HG03469 (cell line): ENCODE measurements at regions not wholly inside any gene's neighbourhood (a gene's known extent, or its start where the extent isn't known, plus 50 kb on each side); places are given as distances from the start of the nearest gene placed in this dataset.

Experiments used
- ATAC-seq: cut with Tn5 transposase; IDR thresholded peaks from one replicate; pipeline ENCODE4 v1.9.1; 2021; ENCODE audit warnings: mild to moderate bottlenecking, moderate library complexity, moderate number of reproducible peaks; ENCODE audit not compliant: unreplicated experiment

- ATAC-seq, result no peak
These were observed 96.8 kb upstream of the PHYHIPL start for GRCh38 chr10:59079386-59080226.

GRCh38 chr10:59082249-59082648 lies 94.2 kb upstream of the PHYHIPL start:
- ATAC-seq, result no peak

GRCh38 chr10:59085054-59085453 lies 91.4 kb upstream of the PHYHIPL start:
- no peak for ATAC-seq

- no peak for ATAC-seq
These were observed 90.5 kb upstream of the PHYHIPL start for GRCh38 chr10:59085711-59086502.

GRCh38 chr10:59087486-59087885 lies 89.0 kb upstream of the PHYHIPL start:
- no peak for ATAC-seq

GRCh38 chr10:59088912-59089573 lies 87.4 kb upstream of the PHYHIPL start:
- no peak for ATAC-seq

GRCh38 chr10:59090817-59091622 lies 85.4 kb upstream of the PHYHIPL start:
- ATAC-seq, result no peak

GRCh38 chr10:59093461-59093860 lies 83.0 kb upstream of the PHYHIPL start:
- ATAC-seq, result no peak

GRCh38 chr10:59096631-59097030 lies 79.8 kb upstream of the PHYHIPL start:
- ATAC-seq, result no peak

- no peak for ATAC-seq
These were observed 78.1 kb upstream of the PHYHIPL start for GRCh38 chr10:59098387-59098786.

GRCh38 chr10:59098831-59099452 lies 77.5 kb upstream of the PHYHIPL start:
- no peak for ATAC-seq

GRCh38 chr10:59099481-59099880 lies 77.0 kb upstream of the PHYHIPL start:
- ATAC-seq, result no peak

GRCh38 chr10:59102394-59102793 lies 74.0 kb upstream of the PHYHIPL start:
- no peak for ATAC-seq

GRCh38 chr10:59104186-59104585 lies 72.3 kb upstream of the PHYHIPL start:
- ATAC-seq, result no peak

GRCh38 chr10:59106441-59106840 lies 70.0 kb upstream of the PHYHIPL start:
- no peak for ATAC-seq

- ATAC-seq, result no peak
These were observed 69.3 kb upstream of the PHYHIPL start for GRCh38 chr10:59107147-59107546.

GRCh38 chr10:59108296-59108870 lies 68.1 kb upstream of the PHYHIPL start:
- no peak for ATAC-seq

- ATAC-seq, result no peak
These were observed 67.6 kb upstream of the PHYHIPL start for GRCh38 chr10:59108886-59109288.

- no peak for ATAC-seq
These were observed 66.6 kb upstream of the PHYHIPL start for GRCh38 chr10:59109826-59110225.

GRCh38 chr10:59124187-59124586 lies 52.3 kb upstream of the PHYHIPL start:
- ATAC-seq, result no peak
